ENCODE measurements at regions not wholly inside any gene's neighbourhood (a gene's known extent, or its start where the extent isn't known, plus 50 kb on each side); places are given as distances from the start of the nearest gene placed in this dataset.
A peak's percentile ranks its signal among the peaks of the same experiment; 100 is the strongest.
"Not testable (repeated sequence)": the region's sequence is repeated elsewhere in the genome, so short reads cannot be mapped to it uniquely, and the experiment has no call there.

DNA sequence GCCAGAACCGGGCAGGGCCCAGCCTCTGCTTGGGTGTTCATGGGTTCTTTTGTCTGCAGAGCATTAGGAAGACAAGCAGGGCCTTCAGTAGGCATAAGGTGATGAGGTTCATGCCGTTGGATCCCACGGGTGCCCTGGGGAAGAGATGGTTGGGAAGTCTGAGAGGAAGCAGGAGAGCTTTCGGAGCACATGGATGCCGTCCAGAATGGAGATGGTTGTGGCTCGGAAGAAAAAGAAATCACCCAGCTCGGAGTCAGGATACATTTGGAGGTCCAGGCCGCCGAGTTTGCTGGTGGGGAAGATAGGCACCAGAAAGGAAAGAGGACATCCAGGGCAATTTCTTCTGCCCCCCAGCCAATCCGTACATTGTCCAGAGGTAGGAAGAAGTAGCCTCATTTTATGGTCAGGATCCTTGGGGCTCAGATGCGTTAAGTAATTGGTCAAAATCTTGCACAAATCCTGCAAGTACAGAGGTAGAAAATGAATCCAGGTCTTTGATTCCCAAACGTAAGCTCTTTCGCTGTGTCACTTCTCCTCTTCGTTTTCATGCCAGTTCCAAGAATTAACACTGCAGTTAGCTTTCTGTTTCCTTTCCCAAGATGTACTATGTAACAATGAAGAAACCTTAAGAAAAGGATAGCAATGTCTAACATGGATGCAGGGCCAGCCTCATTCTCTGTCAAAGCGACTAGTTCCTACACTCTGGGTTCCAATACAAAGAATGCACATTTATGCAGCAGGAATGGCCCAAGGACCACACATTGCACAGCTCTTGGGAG, 147.8 kb upstream of the KLF6 start:
- no peak for DNase-seq (ENCODE audit: low read depth)

DNA sequence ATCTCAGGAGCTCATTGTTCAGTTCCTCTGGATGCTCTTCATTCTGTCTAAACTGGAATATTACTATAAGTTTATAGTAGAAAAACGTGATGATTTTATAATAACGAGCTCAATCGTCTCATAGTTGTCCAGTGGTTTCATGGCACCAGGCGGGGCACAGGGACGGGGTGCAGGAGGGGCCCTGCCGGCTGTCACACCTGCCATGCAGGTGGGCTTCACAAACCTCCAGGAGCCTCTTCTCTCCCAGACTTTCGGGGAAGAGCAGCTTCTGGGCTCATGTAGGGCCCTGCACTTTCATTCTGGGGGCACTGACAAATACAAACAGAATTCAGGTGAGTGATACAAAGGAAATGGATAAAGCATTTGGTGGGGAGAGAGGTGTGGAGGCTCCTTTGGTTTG, 146.9 kb upstream of the KLF6 start:
- DNase-seq (ENCODE audit: low read depth) = no peak

DNA sequence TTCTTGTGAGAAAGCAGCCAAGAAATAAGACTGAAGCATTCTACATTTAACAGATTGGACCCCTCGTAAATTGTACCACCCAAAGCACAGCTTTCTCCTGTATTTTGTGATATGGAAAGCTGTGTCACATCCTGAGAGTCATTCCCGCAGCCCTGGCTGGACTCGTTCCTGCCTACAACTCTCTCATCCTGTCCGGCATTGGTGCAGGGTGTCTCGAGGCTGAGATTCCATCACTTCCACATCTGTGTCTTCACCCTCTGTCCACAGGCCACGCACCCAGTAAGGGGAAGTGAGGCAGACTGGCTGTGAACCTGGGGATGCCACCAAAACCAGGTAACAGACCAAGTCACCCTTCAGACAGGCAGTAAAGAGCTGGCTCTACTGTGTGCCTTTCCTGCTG, 146.2 kb upstream of the KLF6 start:
- DNase-seq (ENCODE audit: low read depth) = no peak

DNA sequence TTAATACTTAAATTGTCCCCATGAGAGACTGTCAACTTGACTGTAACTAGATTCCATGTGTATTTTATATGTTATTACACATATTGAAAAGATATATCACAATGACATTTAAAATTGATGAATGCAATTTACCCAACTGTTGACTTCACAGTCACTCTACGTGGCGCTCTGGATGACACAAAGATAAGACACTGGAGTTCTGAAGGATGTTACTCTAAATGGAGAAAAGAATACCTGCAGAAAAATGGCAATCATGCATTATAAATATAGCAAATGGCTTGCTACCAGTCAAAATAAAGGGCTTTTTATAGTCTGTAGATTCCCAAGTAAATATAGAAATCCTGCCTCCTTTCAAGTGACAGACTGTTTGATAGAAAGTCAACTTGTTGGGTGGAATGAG, 143.6 kb upstream of the KLF6 start:
- no peak for DNase-seq (ENCODE audit: low read depth)

DNA sequence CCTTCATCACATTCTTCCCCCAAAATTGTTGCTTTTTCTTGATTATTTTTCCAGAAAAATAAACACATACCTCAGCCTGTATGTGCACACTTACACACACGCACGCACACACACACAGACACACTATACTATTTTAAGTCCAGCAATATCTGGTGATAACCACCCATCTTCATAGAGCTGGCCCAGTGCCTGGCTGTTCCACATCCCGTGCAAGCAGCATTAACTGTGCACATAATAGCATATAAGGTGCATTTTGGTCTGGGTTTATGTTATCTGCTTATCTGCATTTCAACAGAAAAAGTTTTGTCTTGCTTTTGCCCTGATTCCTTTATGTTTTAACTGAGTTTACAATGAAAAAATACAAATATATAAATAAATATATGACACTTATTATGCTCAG, 143.1 kb upstream of the KLF6 start:
- peak; percentile 16 for DNase-seq (ENCODE audit: low read depth)

- peak; percentile 39 for DNase-seq (ENCODE audit: low read depth)
Measured at GRCh38 chr10:3926675-3927525, 141.9 kb upstream of the KLF6 start.

- DNase-seq (ENCODE audit: low read depth) = no peak
Measured at GRCh38 chr10:3926258-3926657, 141.2 kb upstream of the KLF6 start.

- no peak for DNase-seq (ENCODE audit: low read depth)
Measured at GRCh38 chr10:3925184-3925583, 140.2 kb upstream of the KLF6 start.

DNA sequence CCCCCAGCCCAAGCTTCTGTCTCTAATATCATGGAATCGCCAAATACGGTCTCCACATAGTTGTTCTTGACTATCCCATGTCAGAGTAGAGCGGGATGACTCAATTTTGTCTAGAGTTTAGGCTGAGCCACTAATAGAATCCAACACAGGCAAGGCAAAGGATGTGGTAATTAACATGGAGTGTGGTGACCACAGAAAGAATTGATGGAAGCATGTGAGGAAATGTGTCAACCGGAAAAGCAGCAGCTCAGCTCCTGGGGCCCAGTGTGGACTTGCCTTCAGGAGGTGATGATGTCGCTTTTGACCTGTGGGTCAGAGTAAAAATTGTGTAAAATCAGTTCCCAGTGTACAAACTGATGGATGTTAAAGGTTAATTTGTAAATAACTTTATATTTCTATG, 139.3 kb upstream of the KLF6 start:
- peak; percentile 98 for DNase-seq (ENCODE audit: low read depth)

- DNase-seq (ENCODE audit: low read depth) = no peak
Measured at GRCh38 chr10:3923033-3923432, 138.0 kb upstream of the KLF6 start.

- no peak for DNase-seq (ENCODE audit: low read depth)
Measured at GRCh38 chr10:3919709-3920308, 134.8 kb upstream of the KLF6 start.

DNA sequence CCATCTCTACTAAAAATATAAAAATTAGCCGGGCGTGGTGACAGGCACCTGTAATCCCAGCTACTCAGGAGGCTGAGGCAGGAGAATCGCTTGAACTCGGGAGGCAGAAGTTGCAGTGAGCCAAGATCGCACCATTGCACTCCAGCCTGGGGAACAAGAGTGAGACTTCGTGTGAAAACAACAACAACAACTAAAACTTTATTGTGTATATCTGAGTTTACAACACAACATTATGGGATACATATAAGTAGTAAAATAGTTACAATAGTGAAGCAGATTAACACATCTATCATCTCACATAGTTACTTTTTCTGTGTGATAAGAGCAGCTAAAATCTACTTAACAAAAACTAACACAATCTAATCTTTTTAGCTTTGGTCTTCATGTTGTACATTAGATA, 132.4 kb upstream of the KLF6 start:
- DNase-seq (ENCODE audit: low read depth) = not testable (repeated sequence)

DNA sequence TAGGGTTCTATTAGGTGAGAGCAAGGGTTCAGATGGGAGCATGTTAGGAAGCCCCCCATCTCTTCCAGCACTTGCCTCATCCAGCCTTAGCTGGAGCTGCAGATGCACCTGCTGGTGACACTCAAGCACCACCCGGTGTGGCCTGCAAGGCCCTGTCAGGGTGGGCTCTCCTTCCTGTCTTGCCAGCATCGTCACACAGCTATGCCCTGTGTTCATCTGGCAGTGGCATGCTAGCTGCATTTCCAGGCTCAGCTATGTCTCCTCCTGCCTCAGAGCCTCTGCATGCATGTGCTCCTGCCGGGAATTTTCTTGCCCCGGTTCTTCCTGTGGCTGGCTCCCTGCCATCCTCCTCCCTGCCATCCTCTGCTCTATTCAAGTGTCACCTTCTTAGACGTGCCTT, 129.7 kb upstream of the KLF6 start:
- DNase-seq (ENCODE audit: low read depth) = no peak

- DNase-seq (ENCODE audit: low read depth) = peak; percentile 61
Measured at GRCh38 chr10:3911713-3912442, 126.9 kb upstream of the KLF6 start.

DNA sequence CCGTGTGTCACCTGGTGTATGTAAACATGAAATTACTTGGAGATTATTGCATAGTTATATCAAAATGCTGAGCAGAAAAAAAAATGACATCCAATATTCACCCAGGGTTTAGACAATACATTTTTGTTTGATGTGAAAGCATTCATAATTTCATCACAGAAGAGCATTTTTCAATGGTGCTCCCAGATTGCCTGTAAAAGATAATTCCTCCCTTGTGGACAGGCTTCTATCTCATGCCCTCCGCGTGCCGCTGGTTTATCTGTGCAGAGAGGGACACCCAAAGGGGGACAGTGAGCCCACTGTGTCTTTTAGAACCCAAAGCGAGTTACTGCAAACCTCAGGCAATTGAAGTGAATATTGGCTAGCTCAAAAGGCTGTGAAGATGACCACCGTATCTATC, 126.2 kb upstream of the KLF6 start:
- no peak for DNase-seq (ENCODE audit: low read depth)

GRCh38 chr10:3909339-3909738, 124.3 kb upstream of the KLF6 start:
- no peak for DNase-seq (ENCODE audit: low read depth)

DNA sequence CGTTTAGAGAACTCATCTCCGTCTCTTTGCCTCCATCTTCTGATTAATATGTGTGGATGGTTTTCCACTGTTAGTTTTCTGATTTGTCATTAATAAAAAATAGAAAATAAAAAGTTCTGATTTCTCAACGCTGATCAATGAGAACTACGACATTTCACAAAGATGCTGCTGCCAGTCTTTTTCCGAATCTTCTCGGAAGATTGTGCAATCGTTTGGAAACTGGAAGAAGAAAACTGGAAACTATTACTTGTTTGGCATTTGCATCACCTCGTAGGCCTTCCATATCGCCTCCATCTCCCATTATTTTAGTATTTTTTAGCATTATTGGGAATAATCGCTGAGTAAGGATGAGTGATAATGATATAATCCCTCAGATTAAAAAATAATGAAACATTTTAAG, 123.2 kb upstream of the KLF6 start:
- no peak for DNase-seq (ENCODE audit: low read depth)

- peak; percentile 49 for DNase-seq (ENCODE audit: low read depth)
Measured at GRCh38 chr10:3907514-3907913, 122.5 kb upstream of the KLF6 start.

DNA sequence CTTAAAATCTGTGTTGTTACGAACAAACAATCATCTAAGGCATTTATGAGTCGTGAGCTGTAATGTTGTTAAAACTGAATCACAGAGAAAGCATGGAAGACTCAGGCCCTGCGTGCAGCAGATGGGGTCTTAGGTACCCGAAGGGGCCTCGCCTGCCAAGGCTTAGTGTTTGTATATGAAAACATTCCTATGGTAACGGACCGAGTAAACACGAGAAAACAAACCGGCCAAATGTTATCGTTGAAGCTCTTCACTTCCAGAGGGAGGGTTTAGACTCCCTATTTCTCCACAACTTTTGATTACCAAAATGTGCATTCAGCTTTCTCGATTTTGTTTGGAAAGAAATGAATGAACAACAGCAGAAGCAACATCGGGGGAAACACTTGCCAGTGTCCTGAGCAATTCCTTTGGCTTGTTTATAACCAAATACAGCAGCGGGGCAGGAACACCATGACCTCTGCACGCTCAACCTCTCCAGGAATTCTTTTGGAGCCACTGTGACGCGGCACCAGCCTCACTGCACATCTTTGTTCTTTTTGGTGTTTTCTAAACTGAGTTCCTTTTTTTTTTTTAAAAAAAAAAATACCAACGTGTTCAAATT, 121.6 kb upstream of the KLF6 start:
- DNase-seq (ENCODE audit: low read depth) = peak; percentile 93

DNA sequence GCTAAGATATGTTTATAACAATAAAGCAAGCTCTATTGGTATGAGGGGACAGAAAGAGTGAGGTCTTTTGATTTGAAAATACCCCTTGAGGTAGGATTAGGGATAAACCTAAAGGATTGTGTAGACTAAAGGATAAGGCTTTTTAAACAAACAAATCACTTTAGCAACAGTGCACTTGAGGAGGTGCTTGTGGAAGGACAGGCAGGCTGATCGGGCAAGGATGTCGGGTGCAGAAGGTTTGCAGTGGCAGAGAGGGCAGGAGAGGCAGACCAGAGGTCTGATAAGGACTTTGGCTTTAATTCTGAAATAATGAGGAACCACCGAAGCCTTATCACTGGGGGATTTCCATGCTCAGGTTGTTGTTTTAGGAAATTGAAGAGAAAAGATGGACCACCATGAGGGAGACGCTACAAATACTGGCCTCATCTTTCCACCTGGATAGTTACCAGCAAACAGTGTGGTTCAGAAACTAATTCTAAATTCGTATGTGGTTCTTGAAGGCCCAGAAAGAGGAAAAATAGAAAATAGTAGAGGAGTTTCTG, 119.5 kb upstream of the KLF6 start:
- no peak for DNase-seq (ENCODE audit: low read depth)

DNA sequence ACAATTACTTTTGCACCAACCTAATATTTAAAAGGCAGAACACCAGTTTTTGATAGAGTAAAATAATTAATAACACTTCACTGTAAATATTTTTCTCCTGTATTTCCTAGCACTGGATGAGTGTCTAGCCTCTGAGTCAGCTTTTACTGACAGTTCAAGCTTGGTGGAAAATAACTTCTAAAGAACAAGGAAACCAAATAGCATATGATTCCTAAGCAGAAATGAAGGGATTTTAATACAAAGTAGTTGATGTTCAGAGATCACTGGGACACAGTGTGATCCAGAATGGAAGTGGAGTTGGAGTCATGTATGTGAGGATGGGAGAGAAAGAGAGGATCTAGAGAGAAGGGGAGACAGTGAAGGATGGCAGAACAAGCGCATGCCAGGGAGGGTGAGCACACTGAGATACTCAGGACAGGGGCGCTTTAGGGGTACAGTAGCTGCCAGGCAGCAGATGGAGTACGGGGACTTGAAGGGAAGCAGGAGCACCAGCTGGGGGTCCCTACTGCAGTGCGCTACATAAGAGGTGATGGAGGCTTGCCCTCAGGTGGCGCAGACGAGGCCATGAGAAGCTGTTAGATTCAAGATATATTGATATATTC, 117.9 kb upstream of the KLF6 start:
- DNase-seq (ENCODE audit: low read depth) = peak; percentile 68

Data from EH (cell line).